ENCODE measurements at regions not wholly inside any gene's neighbourhood (a gene's known extent, or its start where the extent isn't known, plus 50 kb on each side); places are given as distances from the start of the nearest gene placed in this dataset.

- TF ChIP-seq POLR2AphosphoS5 (IDR thresholded peaks at IDR 0.05) (no peak), EP300 (IDR thresholded peaks at IDR 0.05) (no peak), CTCF (IDR thresholded peaks at IDR 0.05) (no peak), POLR2A (IDR thresholded peaks at IDR 0.05) (no peak)
- 88% methylated on average over 13 of the region's 15 CpGs for WGBS
Observed at GRCh38 chr2:10209406-10209935, 86.9 kb downstream of the RRM2 start.

GRCh38 chr2:10210336-10210735, 87.8 kb downstream of the RRM2 start:
- TF ChIP-seq POLR2AphosphoS5 (IDR thresholded peaks at IDR 0.05) (no peak), EP300 (IDR thresholded peaks at IDR 0.05) (no peak)
- H3K4me1 ChIP-seq, result no peaks in the 10 kb centered on the region
- H3K9me3 ChIP-seq, result no peaks in the 10 kb centered on the region
- H3K27ac ChIP-seq, result no peak overlapping the region
- no peaks in the 10 kb centered on the region for H3K36me3 ChIP-seq
- no peak for DNase-seq (ENCODE audit: low spot score in 2 of 2)
- H3K27me3 ChIP-seq, result no peaks in the 10 kb centered on the region
- whole genome bisulfite sequencing, result 100% methylated on average over 2 of the region's 6 CpGs
- H3K4me3 ChIP-seq, result no peak overlapping the region

More at GRCh38 chr2:10209406-10209935, 86.9 kb downstream of the RRM2 start:
- H3K9me3 ChIP-seq, result no peaks in the 10 kb centered on the region
- H3K27me3 ChIP-seq, result no peaks in the 10 kb centered on the region
- H3K27ac ChIP-seq, result no peak overlapping the region
- DNase-seq (ENCODE audit: low spot score in 2 of 2), result no peak
- H3K4me1 ChIP-seq, result no peaks in the 10 kb centered on the region
- H3K4me3 ChIP-seq, result no peak overlapping the region
- no peaks in the 10 kb centered on the region for H3K36me3 ChIP-seq

DNA sequence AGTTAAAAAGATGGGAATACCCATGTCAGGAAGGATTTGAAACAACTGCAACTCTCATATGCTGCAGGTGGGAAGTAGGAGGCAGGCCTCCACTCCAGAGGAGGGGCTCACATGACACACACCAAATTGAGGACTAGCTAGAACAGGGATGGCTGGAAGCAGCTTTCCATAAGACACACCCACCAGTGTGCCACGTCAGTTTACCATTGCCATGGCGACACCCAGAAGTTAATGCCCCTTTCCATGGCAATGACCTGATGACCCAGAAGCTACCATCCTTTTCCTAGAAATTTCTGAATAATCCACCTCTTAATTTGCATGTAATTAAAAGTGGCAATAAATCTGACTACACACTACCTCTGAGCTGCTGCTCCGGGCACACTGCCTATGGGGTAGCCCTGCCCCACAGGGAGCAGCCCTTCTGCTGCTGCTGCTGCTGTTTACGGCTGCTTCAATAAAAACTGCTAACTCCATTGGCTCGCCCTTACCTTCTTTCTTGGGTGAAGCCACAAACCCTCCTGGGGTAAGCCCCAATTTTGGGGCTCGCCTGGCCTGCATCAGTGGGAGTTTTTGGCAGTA, 89.4 kb downstream of the RRM2 start:
- DNase-seq (ENCODE audit: low spot score in 2 of 2), result no peak

DNA sequence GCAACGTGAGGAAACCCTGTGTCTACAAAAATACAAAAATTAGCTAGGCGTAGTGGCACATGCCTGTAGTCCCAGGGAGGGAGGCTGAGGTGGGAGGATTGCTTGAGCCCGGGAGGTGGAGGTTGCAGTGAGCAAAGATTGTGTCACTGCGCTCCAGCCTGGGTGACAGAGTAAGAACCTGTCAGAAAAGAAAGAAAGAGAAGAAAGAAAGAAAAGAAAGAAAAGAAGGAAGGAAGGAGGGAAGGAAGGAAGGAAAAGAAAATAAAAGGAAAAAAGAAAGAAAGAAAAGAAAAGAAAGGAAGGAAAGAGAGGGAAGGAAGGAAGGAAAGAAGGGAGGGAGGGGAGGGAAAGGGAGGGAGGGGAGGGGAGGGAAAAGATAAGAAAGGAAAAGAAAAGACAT, 89.9 kb upstream of the HPCAL1 start:
- WGBS, result 95% methylated on average over 4 of the region's 4 CpGs
- Histone ChIP-seq H3K4me1 (no peaks in the 10 kb centered on the region), H3K27me3 (peaks cover 5% of the 10 kb centered on the region), H3K27ac (no peak overlapping the region), H3K4me3 (no peak overlapping the region), H3K9me3 (no peaks in the 10 kb centered on the region), H3K36me3 (no peaks in the 10 kb centered on the region)
- no peak for DNase-seq (ENCODE audit: low spot score in 2 of 2)
- TF ChIP-seq POLR2AphosphoS5 (IDR thresholded peaks at IDR 0.05) (no peak), CTCF (IDR thresholded peaks at IDR 0.05) (no peak), POLR2A (IDR thresholded peaks at IDR 0.05) (no peak), EP300 (IDR thresholded peaks at IDR 0.05) (no peak)

More for the DNA sequence above, 89.4 kb downstream of the RRM2 start:
- WGBS, result 89% methylated on average over 6 of the region's 6 CpGs
- Histone ChIP-seq H3K4me3 (no peak overlapping the region), H3K36me3 (no peaks in the 10 kb centered on the region), H3K9me3 (no peaks in the 10 kb centered on the region), H3K27ac (no peak overlapping the region), H3K27me3 (no peaks in the 10 kb centered on the region), H3K4me1 (no peaks in the 10 kb centered on the region)
- no peak for TF ChIP-seq EP300 (IDR thresholded peaks at IDR 0.05)
- no peak for TF ChIP-seq CTCF (IDR thresholded peaks at IDR 0.05)
- TF ChIP-seq POLR2A (IDR thresholded peaks at IDR 0.05), result no peak
- TF ChIP-seq POLR2AphosphoS5 (IDR thresholded peaks at IDR 0.05), result no peak

GRCh38 chr2:10214179-10214578, 88.5 kb upstream of the HPCAL1 start:
- WGBS, result 83% methylated on average over 8 of the region's 8 CpGs
- no peaks in the 10 kb centered on the region for H3K4me1 ChIP-seq
- no peak for DNase-seq (ENCODE audit: low spot score in 2 of 2)
- no peaks in the 10 kb centered on the region for H3K9me3 ChIP-seq
- no peak for TF ChIP-seq POLR2A (IDR thresholded peaks at IDR 0.05)
- TF ChIP-seq EP300 (IDR thresholded peaks at IDR 0.05), result no peak
- no peak for TF ChIP-seq CTCF (IDR thresholded peaks at IDR 0.05)
- no peak for TF ChIP-seq POLR2AphosphoS5 (IDR thresholded peaks at IDR 0.05)
- H3K27ac ChIP-seq, result no peak overlapping the region
- H3K4me3 ChIP-seq, result no peak overlapping the region
- H3K36me3 ChIP-seq, result no peaks in the 10 kb centered on the region
- H3K27me3 ChIP-seq, result peaks cover 11% of the 10 kb centered on the region
